ENCODE measurements at regions not wholly inside any gene's neighbourhood (a gene's known extent, or its start where the extent isn't known, plus 50 kb on each side); places are given as distances from the start of the nearest gene placed in this dataset.

GRCh38 chr13:44229371-44230030, 144.1 kb upstream of the SERP2 start:
- no peak for DNase-seq

GRCh38 chr13:44230071-44230470, 143.6 kb upstream of the SERP2 start:
- DNase-seq: no peak

GRCh38 chr13:44230736-44231135, 142.9 kb upstream of the SERP2 start:
- no peak for DNase-seq

- peak; percentile 51 for DNase-seq
Observed at GRCh38 chr13:44231786-44232516, 141.7 kb upstream of the SERP2 start.

GRCh38 chr13:44232774-44233173, 140.8 kb upstream of the SERP2 start:
- no peak for DNase-seq

GRCh38 chr13:44234566-44234965, 139.1 kb upstream of the SERP2 start:
- no peak for DNase-seq

- DNase-seq: no peak
Observed at GRCh38 chr13:44236370-44236769, 137.3 kb upstream of the SERP2 start.

GRCh38 chr13:44236801-44237207, 136.8 kb upstream of the SERP2 start:
- no peak for DNase-seq

- no peak for DNase-seq
Observed at GRCh38 chr13:44237276-44237767, 136.3 kb upstream of the SERP2 start.

GRCh38 chr13:44237881-44238421, 135.7 kb upstream of the SERP2 start:
- no peak for DNase-seq

- DNase-seq: no peak
Observed at GRCh38 chr13:44240611-44241145, 132.9 kb upstream of the SERP2 start.

GRCh38 chr13:44241638-44242037, 132.0 kb upstream of the SERP2 start:
- DNase-seq: no peak

- DNase-seq: no peak
Observed at GRCh38 chr13:44242766-44243165, 130.9 kb upstream of the SERP2 start.

- DNase-seq: peak; percentile 56
Observed at GRCh38 chr13:44243198-44243857, 130.3 kb upstream of the SERP2 start.

- no peak for DNase-seq
Observed at GRCh38 chr13:44244288-44244687, 129.3 kb upstream of the SERP2 start.

GRCh38 chr13:44249431-44249836, 124.2 kb upstream of the SERP2 start:
- DNase-seq: no peak

GRCh38 chr13:44252938-44253337, 120.7 kb upstream of the SERP2 start:
- no peak for DNase-seq

GRCh38 chr13:44255771-44256364, 117.8 kb upstream of the SERP2 start:
- no peak for DNase-seq

GRCh38 chr13:44257796-44258195, 115.8 kb upstream of the SERP2 start:
- no peak for DNase-seq

- DNase-seq: no peak
Observed at GRCh38 chr13:44259045-44260027, 114.3 kb upstream of the SERP2 start.

- no peak for DNase-seq
Observed at GRCh38 chr13:44260336-44260735, 113.3 kb upstream of the SERP2 start.
